Stimulated activated CD4-positive, alpha-beta T cell treated with anti-CD3 and anti-CD28 coated beads, Interleukin-2, amount 100 ng/mL, for 24 hours (primary cell): ENCODE measurements at regions not wholly inside any gene's neighbourhood (a gene's known extent, or its start where the extent isn't known, plus 50 kb on each side); places are given as distances from the start of the nearest gene placed in this dataset.

ENCODE experiments used
- DNase-seq, 2 donors: peaks; one replicate each; pipeline ENCODE4 v3.0.0-alpha.2; 2020

DNA sequence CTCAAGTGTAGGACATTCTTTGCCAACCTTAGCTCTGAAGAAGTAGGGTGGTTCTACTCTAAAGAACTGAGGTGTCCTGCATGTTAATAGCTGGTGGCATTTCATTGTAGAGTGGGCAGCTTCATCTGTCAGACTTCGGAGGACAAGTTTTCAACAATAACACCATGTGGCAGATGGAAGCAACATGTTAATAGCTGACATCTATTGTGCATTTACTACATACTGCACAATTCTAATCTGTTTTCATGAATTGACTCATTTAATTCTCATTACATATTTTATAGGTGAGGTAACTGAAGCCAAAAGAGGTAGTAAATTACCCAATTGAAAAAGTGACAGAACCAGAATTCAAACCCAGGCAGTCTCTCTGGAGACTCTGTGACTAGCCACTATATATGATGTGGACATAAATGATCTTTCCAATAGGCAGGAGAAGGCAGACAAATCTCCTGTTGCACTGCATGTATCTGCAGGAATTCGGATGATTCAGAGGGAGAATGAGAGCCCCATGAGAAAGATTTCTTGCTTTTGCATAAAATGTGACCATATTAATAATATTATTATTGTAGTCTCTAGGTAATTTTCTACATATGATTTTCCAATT is 137.2 kb upstream of the E2F7 start:
- no peak for DNase-seq

DNA sequence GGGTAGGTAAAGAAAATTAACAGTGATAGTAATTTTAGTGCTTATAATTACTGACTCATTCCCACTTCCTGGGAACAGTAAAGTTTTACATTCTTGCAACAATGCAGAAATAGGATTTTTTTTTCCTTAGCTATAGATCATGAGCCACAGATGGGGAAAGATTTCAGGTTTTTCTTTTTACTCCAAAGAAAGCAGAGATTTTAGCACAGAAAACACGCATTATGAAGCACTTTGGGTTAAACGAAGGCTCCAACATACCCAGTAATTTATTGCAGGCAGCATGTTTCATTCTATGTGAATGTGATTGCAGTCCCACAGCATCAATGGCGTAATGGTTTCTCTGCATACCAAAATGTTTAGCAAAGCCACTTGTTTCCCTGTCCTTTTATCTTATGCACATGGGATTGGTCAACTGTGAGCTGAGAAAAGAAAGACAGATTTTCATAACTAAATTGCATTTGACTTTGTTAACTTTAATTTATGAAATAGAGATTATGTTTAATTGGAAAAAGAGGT is 124.6 kb upstream of the E2F7 start:
- DNase-seq: no peak

DNA sequence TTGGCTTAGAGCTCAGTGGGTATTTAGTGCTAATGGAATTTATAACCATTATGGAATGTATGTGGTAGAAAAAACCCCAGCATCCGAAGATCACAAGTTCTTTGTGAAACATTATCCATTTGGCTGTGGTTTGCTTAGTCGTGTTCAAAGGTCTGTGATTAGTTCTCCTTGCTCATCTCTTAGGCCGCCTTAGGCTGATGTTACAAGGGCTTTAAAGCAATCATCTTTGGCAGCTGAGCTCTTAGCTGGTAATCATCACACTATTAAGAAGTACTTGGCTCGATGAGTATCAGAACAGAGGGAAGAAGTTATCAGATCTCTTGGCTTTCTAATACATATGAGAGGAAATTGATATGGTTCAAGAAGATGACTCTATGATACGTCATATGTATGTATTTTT is 124.1 kb upstream of the E2F7 start:
- no peak for DNase-seq

GRCh38 chr12:77179515-77179914 is 114.1 kb upstream of the E2F7 start:
- DNase-seq: no peak

- DNase-seq: no peak
Observed at GRCh38 chr12:77167801-77168200, 102.4 kb upstream of the E2F7 start.

- no peak for DNase-seq
Observed at GRCh38 chr12:77166696-77167095, 101.3 kb upstream of the E2F7 start.

DNA sequence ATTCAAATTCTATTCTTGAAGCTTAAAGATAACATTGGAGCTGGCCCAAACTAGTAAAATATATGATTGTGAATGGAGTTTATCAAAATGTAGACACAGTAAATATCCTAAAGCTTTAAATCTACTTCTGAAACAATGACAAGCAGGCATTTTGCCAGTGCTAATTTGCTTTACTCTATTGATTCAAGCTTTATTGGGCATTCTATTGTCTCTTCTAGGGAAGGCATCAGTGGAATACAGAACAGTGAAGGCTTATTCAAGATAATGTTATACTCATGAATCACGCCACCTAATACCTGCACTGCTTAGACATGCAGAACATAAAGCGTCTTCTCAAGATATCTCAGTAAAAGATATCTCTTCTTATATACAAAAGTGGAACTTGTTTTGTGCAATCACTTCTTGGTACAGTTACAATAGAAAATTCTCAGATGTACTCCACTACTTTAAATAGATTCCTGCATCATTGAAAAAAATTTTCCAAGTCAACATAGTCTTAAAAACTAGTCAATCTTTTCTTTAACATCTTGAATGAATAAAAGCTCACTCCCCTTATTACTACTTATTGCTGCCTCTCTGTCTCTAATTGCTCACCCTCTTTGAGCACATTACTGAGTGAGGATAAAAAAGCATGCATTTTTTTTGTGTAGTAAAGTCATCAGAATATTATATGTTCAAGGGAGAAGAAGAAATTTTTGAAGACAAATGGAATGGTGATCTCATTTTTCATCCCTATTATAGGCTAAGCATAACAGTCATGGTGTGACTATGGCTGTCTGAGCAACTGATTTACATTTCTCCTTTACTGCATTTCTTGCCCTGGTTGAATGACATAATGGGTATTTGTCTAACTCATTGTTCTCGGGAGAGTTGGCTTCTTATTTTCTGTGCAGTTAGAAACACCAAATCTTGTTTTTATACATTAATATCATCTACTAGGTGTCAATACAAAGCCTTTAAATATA is 98.0 kb upstream of the E2F7 start:
- DNase-seq: no peak

- no peak for DNase-seq
Observed at GRCh38 chr12:77161944-77162343, 96.6 kb upstream of the E2F7 start.

- DNase-seq: no peak
Observed at GRCh38 chr12:77160931-77161330, 95.6 kb upstream of the E2F7 start.

DNA sequence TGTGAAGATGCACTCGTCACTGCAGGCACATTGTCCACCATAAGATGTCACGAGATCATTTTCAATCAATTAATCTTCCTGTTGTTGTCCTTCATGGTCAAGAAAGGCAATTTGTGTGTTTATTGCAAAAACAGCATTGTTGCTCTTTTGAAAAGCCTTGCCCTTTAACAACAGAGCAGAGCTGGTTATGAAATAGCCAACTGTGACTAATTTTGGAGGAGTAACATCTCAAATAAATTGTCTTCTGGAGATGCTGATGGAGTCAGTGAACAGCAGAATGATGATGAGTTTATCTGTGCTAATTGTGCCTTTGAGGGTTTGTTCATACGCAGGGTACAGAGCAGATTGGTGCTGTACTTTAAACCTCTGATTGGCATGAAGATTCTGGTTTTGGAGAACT is 88.3 kb upstream of the E2F7 start:
- no peak for DNase-seq

- DNase-seq: no peak
Observed at GRCh38 chr12:77152623-77153193, 87.3 kb upstream of the E2F7 start.

DNA sequence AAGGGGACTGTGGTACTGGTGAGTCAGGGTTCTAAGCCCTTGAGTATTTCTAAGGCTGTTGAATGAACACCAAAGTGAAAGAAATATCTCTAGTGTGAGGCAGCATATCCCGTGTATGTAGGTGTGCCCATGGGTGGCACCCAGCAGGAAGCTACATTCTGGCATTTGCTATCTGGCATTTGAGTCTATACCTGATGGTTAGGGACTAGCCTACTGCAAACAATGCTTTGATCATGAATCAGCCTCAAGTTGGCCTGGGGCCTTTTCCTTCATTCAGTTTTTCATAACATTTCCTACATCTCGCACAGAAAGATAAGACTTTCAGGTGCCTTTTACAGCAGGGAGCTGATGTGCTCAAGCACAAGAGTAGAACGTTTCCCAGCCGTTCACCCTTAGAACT is 85.7 kb upstream of the E2F7 start:
- no peak for DNase-seq

DNA sequence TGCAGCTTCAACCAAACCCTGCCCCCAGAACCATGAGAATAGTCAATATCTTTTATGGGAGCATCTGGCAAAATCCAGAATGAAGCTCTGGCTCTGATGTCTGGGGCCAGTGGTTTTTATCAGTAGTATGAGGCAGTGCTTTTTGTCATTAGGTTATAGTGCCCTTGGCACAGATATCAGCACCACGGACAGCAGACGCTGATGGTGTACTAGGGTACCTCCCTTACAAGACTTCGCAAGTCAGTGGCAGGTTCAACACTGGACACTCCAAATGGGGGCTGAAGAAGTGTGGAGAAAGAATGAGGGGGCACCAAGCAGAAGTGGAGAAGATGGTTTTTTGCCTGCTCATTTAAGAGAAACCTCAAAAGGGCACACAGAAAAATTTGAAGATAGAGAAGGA is 68.2 kb upstream of the E2F7 start:
- DNase-seq: peak in 1 of 2 donors; percentile 17

DNA sequence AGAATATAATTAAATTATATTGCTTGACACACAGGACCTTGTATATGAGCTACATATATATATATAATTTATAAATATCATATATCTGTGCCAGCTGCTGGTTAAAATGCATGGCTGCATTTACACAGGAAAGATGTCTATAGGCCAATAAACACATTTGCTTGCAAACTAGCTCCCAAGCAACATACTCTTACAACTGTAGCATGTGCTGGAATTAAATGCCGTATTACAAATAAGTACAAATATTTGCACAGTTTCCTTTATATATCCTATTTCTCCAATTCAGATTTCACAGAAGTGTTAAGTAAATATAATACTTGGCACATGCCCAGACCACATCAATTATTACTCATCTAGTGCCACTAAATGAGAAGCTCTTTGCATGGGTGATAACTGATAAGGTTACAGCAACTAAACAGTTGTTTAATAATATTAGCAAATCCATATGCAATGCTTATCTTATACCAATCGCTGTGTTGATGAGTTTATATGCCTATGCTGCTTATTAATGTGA is 66.7 kb upstream of the E2F7 start:
- DNase-seq: no peak

DNA sequence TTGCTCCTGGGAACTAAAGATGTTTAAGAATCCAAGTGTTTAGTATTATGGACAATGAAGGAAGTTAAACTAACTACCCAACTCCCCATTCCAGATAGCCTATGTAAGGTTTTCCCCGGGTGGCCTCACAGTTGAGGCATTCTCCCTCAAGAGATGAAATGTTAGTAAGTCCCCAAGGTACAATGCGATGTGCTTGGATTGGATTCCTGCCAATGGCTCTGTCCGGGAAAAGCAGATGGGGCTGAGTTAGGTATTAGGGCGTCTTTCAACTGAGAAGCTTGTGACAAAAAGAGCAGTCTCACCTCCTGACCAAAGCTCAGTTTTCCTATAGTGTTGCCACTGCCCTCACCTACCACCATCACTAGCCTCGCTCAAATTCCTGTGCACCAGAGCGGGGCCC is 64.8 kb upstream of the E2F7 start:
- DNase-seq: no peak

DNA sequence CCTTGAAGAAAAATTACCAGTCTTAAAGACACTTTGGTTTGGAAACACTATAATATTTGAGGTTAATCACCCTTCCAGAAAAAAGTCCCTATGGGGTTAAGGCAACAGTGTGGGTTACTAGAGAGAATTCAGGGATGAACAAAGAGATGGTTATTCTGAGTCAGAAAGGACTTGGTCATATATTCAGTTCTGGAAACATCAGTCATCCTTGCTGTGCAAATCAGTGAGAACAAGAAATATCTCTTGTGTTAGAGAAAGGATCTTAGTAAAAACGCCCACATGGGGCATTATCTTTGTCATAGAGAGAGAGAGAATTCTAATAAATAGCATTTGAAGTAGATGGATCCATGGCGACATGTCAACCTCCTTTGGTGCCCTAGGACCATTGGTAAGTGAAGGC is 59.4 kb upstream of the E2F7 start:
- DNase-seq: no peak

- DNase-seq: no peak
Observed at GRCh38 chr12:77122661-77123060, 57.3 kb upstream of the E2F7 start.

DNA sequence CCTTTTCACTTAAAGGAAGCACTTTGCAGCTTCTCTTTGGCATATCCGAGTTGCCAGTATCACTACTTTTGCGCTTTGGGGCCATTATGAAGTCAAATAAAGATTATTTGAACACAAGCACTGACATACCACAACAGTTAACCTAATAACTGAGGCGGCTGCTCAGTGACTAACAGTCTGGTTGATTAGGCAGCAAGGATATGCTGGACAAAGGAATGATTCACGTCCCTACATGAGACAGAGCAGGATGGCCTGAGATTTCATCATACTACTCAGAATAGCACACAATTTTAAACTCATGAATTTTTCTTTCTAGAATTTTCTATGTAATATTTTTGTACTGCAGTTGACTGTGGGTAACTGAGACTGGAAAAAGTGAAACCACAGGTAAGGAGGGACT is 56.9 kb upstream of the E2F7 start:
- DNase-seq: no peak

GRCh38 chr12:77120156-77121085 is 55.1 kb upstream of the E2F7 start:
- DNase-seq: no peak

DNA sequence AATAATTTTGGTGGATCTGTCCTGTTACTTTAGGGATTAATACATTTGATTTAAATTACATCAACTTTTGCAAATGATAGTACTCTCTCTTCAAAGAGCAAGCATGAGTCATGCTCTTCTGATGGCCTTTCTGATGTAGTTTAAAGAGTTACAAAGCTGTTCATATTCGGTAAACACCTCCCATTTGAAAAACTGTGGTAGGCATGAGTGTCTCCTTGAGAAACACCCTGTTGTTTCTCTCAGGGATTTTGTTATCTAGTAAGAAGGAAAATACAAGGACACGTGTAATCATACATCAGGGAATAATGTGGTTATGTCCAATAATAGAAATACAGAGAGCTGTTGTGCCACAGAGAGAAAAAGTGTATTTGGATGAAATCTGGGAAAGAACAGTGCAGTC is 53.3 kb upstream of the E2F7 start:
- DNase-seq: no peak

DNA sequence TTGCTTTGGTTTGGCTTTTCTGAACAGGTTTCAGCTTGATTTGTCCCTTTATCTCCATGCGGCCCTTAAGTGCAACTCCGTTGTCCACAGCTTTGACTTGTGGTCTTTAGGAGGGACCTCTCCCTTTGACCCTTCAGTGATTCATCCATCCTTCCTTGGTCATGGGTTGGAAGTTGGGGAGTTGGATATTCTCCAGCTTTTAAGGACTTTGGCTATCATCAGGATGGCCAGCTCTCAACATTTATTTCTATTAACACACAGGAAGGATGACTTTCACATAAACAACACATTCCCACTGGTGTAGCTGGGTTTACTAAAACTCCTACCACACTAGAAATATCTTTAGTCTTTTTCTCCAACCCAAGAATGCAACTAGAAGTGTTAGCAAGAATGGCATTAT is 50.9 kb upstream of the E2F7 start:
- no peak for DNase-seq

- no peak for DNase-seq
Observed at GRCh38 chr12:77115471-77115870, 50.1 kb upstream of the E2F7 start.
